ENCODE measurements at regions not wholly inside any gene's neighbourhood (a gene's known extent, or its start where the extent isn't known, plus 50 kb on each side); places are given as distances from the start of the nearest gene placed in this dataset.

DNA sequence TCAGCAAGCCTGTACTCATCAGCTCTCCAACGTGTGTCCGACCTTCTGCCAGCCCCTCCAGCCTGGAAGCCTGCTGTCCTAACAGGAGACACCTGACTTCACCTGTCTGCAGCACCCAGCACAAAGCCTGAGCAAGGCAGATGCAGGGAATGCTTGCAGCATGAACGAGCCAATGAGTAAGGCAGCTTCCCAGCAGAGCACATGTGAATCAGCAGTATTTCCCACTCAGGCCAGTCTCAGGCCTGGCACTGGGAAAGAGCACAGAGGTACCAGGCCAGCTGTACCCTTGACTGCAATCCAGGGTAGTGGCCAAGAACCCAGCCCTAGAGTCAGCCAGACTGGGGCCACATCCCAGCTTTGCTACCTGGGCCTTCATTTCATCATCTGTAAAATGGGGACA is 120.8 kb downstream of the MAFB start (continued):
- TF ChIP-seq TP53 (CRISPR knock-in tag; IDR thresholded peaks at IDR 0.05), result no peak
- TF ChIP-seq, protein P1, sequence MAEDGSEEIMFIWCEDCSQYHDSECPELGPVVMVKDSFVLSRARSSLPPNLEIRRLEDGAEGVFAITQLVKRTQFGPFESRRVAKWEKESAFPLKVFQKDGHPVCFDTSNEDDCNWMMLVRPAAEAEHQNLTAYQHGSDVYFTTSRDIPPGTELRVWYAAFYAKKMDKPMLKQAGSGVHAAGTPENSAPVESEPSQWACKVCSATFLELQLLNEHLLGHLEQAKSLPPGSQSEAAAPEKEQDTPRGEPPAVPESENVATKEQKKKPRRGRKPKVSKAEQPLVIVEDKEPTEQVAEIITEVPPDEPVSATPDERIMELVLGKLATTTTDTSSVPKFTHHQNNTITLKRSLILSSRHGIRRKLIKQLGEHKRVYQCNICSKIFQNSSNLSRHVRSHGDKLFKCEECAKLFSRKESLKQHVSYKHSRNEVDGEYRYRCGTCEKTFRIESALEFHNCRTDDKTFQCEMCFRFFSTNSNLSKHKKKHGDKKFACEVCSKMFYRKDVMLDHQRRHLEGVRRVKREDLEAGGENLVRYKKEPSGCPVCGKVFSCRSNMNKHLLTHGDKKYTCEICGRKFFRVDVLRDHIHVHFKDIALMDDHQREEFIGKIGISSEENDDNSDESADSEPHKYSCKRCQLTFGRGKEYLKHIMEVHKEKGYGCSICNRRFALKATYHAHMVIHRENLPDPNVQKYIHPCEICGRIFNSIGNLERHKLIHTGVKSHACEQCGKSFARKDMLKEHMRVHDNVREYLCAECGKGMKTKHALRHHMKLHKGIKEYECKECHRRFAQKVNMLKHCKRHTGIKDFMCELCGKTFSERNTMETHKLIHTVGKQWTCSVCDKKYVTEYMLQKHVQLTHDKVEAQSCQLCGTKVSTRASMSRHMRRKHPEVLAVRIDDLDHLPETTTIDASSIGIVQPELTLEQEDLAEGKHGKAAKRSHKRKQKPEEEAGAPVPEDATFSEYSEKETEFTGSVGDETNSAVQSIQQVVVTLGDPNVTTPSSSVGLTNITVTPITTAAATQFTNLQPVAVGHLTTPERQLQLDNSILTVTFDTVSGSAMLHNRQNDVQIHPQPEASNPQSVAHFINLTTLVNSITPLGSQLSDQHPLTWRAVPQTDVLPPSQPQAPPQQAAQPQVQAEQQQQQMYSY (CRISPR knock-in tag; IDR thresholded peaks at IDR 0.05), result no peak
- TF ChIP-seq, protein P2, sequence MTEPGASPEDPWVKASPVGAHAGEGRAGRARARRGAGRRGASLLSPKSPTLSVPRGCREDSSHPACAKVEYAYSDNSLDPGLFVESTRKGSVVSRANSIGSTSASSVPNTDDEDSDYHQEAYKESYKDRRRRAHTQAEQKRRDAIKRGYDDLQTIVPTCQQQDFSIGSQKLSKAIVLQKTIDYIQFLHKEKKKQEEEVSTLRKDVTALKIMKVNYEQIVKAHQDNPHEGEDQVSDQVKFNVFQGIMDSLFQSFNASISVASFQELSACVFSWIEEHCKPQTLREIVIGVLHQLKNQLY (CRISPR knock-in tag; IDR thresholded peaks at IDR 0.05), result no peak
- no peak for TF ChIP-seq RELA (CRISPR knock-in tag; IDR thresholded peaks at IDR 0.05; ENCODE audit: borderline replicate concordance)

DNA sequence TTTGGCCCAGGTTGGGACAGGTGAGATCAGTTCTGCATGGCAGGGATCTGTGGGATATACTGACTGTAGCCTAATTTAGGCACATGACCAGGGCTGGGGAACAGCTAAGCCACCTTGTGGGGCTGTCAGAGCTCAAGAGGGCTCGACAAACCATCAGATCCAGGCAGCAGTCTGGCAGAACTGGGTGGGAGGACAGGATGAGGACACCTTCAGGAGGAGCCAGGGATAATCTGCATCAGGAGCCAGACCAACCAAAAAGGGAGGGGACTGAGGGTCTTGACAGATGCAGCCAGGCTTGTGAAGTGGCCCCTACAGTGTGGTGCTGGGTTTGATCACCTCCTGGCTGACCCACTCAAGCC is 123.4 kb downstream of the MAFB start:
- H3K36me3 Mint-ChIP-seq, result no peaks in the 10 kb centered on the region
- no peak overlapping the region for H3K4me3 Mint-ChIP-seq
- peaks cover 12% of the 10 kb centered on the region for H3K4me1 Mint-ChIP-seq
- no peak overlapping the region for H3K27ac Mint-ChIP-seq
- ATAC-seq (peak; percentile 61), DNase-seq (ENCODE audit: low spot score) (no peak)
- H3K27me3 Mint-ChIP-seq (ENCODE audit: low read depth), result no peaks in the 10 kb centered on the region; the same call in 1 of the 2 replicates
- no peaks in the 10 kb centered on the region; the same call in 1 of the 2 replicates for H3K9me3 Mint-ChIP-seq
- CTCF ChIA-PET, result interaction anchor here (0.9 kb wide), 1 partner anchor 712 kb away, joined by 3 read pairs; no protein-coding TSS in a partner anchor
- TF ChIP-seq, protein P3, sequence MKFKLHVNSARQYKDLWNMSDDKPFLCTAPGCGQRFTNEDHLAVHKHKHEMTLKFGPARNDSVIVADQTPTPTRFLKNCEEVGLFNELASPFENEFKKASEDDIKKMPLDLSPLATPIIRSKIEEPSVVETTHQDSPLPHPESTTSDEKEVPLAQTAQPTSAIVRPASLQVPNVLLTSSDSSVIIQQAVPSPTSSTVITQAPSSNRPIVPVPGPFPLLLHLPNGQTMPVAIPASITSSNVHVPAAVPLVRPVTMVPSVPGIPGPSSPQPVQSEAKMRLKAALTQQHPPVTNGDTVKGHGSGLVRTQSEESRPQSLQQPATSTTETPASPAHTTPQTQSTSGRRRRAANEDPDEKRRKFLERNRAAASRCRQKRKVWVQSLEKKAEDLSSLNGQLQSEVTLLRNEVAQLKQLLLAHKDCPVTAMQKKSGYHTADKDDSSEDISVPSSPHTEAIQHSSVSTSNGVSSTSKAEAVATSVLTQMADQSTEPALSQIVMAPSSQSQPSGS (CRISPR knock-in tag; IDR thresholded peaks at IDR 0.05; ENCODE audit: borderline replicate concordance, low read depth), result no peak
- no peak for TF ChIP-seq SMAD4 (CRISPR knock-in tag; IDR thresholded peaks at IDR 0.05)
- TF ChIP-seq, protein P4, sequence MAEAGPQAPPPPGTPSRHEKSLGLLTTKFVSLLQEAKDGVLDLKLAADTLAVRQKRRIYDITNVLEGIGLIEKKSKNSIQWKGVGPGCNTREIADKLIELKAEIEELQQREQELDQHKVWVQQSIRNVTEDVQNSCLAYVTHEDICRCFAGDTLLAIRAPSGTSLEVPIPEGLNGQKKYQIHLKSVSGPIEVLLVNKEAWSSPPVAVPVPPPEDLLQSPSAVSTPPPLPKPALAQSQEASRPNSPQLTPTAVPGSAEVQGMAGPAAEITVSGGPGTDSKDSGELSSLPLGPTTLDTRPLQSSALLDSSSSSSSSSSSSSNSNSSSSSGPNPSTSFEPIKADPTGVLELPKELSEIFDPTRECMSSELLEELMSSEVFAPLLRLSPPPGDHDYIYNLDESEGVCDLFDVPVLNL (CRISPR knock-in tag; IDR thresholded peaks at IDR 0.05; ENCODE audit: borderline replicate concordance, low read depth), result no peak
- TF ChIP-seq IRF2 (CRISPR knock-in tag; IDR thresholded peaks at IDR 0.05; ENCODE audit: borderline replicate concordance, low read depth), result no peak
- TF ChIP-seq TEAD1 (CRISPR knock-in tag; IDR thresholded peaks at IDR 0.05), result no peak
- POLR2A ChIA-PET, result no interaction called here

DNA sequence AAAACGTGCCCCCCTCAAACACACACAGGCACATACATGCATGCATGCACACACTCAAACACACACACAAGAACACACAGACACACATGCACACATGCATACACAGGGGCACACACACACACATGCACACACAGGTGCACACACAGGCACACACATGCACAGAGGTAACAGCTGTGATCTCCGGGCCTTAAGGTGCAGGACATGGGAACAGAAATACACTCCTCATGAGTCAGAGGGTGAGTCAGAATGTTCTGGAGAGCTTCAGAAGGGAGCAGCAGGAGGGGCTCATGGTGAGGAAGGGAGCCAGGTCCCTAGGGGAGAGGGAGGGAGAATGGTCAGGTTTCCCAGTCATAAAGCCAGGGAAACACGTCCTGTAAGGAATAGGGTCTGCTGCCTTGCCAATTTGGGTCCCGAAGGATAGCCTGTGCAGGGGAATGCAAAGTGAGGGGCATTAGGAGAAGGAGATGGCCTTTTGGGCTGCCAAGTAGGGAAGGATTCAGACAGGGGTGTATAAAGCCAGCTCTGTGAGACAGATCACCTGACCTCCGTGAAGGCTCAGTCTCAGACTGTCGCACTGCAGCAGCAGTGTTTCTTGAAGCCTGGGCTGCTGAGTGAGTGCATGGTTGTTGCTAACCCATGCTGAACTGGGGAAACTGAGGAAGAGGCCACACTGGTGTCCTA is 123.9 kb downstream of the MAFB start:
- TF ChIP-seq ZNF396 (CRISPR knock-in tag; IDR thresholded peaks at IDR 0.05; ENCODE audit: borderline replicate concordance), result no peak
- no peak for TF ChIP-seq TEAD1 (CRISPR knock-in tag; IDR thresholded peaks at IDR 0.05)
- TF ChIP-seq, protein P5, sequence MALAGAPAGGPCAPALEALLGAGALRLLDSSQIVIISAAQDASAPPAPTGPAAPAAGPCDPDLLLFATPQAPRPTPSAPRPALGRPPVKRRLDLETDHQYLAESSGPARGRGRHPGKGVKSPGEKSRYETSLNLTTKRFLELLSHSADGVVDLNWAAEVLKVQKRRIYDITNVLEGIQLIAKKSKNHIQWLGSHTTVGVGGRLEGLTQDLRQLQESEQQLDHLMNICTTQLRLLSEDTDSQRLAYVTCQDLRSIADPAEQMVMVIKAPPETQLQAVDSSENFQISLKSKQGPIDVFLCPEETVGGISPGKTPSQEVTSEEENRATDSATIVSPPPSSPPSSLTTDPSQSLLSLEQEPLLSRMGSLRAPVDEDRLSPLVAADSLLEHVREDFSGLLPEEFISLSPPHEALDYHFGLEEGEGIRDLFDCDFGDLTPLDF (CRISPR knock-in tag; IDR thresholded peaks at IDR 0.05), result no peak
- no peak for TF ChIP-seq SOX15 (CRISPR knock-in tag; IDR thresholded peaks at IDR 0.05)
- TF ChIP-seq, protein P6, sequence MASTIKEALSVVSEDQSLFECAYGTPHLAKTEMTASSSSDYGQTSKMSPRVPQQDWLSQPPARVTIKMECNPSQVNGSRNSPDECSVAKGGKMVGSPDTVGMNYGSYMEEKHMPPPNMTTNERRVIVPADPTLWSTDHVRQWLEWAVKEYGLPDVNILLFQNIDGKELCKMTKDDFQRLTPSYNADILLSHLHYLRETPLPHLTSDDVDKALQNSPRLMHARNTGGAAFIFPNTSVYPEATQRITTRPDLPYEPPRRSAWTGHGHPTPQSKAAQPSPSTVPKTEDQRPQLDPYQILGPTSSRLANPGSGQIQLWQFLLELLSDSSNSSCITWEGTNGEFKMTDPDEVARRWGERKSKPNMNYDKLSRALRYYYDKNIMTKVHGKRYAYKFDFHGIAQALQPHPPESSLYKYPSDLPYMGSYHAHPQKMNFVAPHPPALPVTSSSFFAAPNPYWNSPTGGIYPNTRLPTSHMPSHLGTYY (CRISPR knock-in tag; IDR thresholded peaks at IDR 0.05), result no peak
- no peak for TF ChIP-seq CBFB (CRISPR knock-in tag; IDR thresholded peaks at IDR 0.05; ENCODE audit: low read depth)
- TF ChIP-seq NFATC4 (CRISPR knock-in tag; IDR thresholded peaks at IDR 0.05), result no peak
- TF ChIP-seq, protein P7, sequence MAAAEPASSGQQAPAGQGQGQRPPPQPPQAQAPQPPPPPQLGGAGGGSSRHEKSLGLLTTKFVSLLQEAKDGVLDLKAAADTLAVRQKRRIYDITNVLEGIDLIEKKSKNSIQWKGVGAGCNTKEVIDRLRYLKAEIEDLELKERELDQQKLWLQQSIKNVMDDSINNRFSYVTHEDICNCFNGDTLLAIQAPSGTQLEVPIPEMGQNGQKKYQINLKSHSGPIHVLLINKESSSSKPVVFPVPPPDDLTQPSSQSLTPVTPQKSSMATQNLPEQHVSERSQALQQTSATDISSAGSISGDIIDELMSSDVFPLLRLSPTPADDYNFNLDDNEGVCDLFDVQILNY (CRISPR knock-in tag; IDR thresholded peaks at IDR 0.05), result no peak
- TF ChIP-seq NFE2L1 (CRISPR knock-in tag; IDR thresholded peaks at IDR 0.05), result no peak
- TF ChIP-seq ZNF263 (CRISPR knock-in tag; IDR thresholded peaks at IDR 0.05; ENCODE audit: low read depth), result no peak
- no peak for TF ChIP-seq PRRX2 (CRISPR knock-in tag; IDR thresholded peaks at IDR 0.05)
- Mint-ChIP-seq H3K27ac (no peak overlapping the region), H3K27me3 (ENCODE audit: low read depth) (no peaks in the 10 kb centered on the region; the same call in 1 of the 2 replicates), H3K9me3 (no peaks in the 10 kb centered on the region; the same call in 1 of the 2 replicates), H3K4me3 (no peak overlapping the region), H3K4me1 (peaks cover 12% of the 10 kb centered on the region), H3K36me3 (no peaks in the 10 kb centered on the region)
- DNase-seq (ENCODE audit: low spot score) (no peak), ATAC-seq (no peak)
- CTCF ChIA-PET, result interaction anchor here (0.9 kb wide), 1 partner anchor 712 kb away, joined by 3 read pairs; no protein-coding TSS in a partner anchor
- POLR2A ChIA-PET, result no interaction called here

Data from WTC11 (cell line).